Osteocyte (in vitro differentiated cells): ENCODE measurements at regions not wholly inside any gene's neighbourhood (a gene's known extent, or its start where the extent isn't known, plus 50 kb on each side); places are given as distances from the start of the nearest gene placed in this dataset.
A peak's percentile ranks its signal among the peaks of the same experiment; 100 is the strongest.

Experiments
- DNase-seq: peaks from one replicate; pipeline ENCODE4 v3.0.0; 2021; ENCODE audit warnings: mixed read lengths; ENCODE audit not compliant: unreplicated experiment; ENCODE audit errors: extremely low spot score
- H3K27ac Mint-ChIP-seq: one replicate; pipeline ENCODE4 v1.8.0; 2021; ENCODE audit warnings: mild to moderate bottlenecking, mixed read lengths; ENCODE audit not compliant: unreplicated experiment
- H3K27me3 Mint-ChIP-seq: one replicate; pipeline ENCODE4 v1.8.0; 2021; ENCODE audit warnings: mixed read lengths; ENCODE audit not compliant: unreplicated experiment
- H3K36me3 Mint-ChIP-seq: one replicate; pipeline ENCODE4 v1.8.0; 2021; ENCODE audit warnings: mixed read lengths; ENCODE audit not compliant: unreplicated experiment
- H3K4me1 Mint-ChIP-seq: one replicate; pipeline ENCODE4 v1.8.0; 2021; ENCODE audit warnings: mixed read lengths; ENCODE audit not compliant: unreplicated experiment
- H3K4me3 Mint-ChIP-seq: one replicate; pipeline ENCODE4 v1.8.0; 2021; ENCODE audit warnings: mild to moderate bottlenecking, moderate library complexity, mixed read lengths; ENCODE audit not compliant: unreplicated experiment
- H3K9me3 Mint-ChIP-seq: one replicate; pipeline ENCODE4 v1.8.0; 2021; ENCODE audit warnings: mixed read lengths; ENCODE audit not compliant: unreplicated experiment
- TF ChIP-seq, protein P1 (sequence below): fragments of 200-600 bp; sonication (generic); IDR thresholded peaks from 2 replicates; pipeline ENCODE4 v1.5.0; 2021; ENCODE audit warnings: antibody characterized with exemption, mild to moderate bottlenecking, moderate library complexity

DNA sequence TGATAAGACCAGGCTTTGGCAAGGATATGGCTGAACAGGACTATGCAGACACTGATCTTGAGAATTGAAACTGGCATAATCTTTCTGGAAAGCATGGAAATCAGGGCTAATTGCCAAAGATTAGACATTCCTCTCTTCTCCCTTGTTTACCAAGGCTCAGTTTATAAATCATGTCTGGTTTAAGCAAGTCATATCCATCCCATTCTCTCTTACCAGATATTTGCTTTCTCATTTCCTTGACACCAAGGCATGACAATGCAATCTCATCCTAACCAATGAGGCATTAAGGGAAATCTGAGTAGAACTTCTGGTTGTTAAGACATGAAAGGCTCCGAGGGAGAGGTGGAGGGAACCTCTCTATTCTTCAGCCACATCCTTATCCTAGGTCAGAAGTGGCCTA lies 110.3 kb upstream of the CEP85L start:
- H3K4me1 Mint-ChIP-seq, result no peaks in the 10 kb centered on the region
- H3K36me3 Mint-ChIP-seq, result no peaks in the 10 kb centered on the region
- DNase-seq, result no peak
- TF ChIP-seq, protein P1, sequence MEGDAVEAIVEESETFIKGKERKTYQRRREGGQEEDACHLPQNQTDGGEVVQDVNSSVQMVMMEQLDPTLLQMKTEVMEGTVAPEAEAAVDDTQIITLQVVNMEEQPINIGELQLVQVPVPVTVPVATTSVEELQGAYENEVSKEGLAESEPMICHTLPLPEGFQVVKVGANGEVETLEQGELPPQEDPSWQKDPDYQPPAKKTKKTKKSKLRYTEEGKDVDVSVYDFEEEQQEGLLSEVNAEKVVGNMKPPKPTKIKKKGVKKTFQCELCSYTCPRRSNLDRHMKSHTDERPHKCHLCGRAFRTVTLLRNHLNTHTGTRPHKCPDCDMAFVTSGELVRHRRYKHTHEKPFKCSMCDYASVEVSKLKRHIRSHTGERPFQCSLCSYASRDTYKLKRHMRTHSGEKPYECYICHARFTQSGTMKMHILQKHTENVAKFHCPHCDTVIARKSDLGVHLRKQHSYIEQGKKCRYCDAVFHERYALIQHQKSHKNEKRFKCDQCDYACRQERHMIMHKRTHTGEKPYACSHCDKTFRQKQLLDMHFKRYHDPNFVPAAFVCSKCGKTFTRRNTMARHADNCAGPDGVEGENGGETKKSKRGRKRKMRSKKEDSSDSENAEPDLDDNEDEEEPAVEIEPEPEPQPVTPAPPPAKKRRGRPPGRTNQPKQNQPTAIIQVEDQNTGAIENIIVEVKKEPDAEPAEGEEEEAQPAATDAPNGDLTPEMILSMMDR, result no peak
- H3K27me3 Mint-ChIP-seq, result peaks cover 33% of the 10 kb centered on the region
- no peaks in the 10 kb centered on the region for H3K9me3 Mint-ChIP-seq
- no peak overlapping the region for H3K27ac Mint-ChIP-seq
- no peak overlapping the region for H3K4me3 Mint-ChIP-seq

DNA sequence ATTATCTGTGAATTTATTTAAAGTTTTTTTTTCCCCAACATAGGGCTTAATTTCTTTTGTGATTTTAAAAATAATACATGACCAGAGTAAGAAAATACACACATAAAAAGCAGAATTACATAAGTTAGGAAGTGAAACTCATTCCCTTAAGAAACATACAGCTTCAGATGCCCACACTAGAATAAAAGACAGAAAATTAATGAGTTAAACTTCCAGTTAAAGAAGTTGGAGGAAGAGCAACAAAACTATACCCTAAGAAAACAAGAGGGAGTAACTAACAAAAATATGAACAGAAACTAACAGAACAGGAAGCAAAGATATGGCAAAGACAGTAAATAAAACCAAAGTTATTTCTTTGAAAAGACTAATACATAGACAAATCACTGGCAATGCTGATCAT lies 107.6 kb upstream of the CEP85L start:
- Mint-ChIP-seq H3K4me3 (no peak overlapping the region), H3K9me3 (no peaks in the 10 kb centered on the region), H3K27ac (no peak overlapping the region), H3K27me3 (peaks cover 30% of the 10 kb centered on the region), H3K4me1 (no peaks in the 10 kb centered on the region), H3K36me3 (no peaks in the 10 kb centered on the region)
- TF ChIP-seq, protein P1, result no peak
- DNase-seq, result no peak

DNA sequence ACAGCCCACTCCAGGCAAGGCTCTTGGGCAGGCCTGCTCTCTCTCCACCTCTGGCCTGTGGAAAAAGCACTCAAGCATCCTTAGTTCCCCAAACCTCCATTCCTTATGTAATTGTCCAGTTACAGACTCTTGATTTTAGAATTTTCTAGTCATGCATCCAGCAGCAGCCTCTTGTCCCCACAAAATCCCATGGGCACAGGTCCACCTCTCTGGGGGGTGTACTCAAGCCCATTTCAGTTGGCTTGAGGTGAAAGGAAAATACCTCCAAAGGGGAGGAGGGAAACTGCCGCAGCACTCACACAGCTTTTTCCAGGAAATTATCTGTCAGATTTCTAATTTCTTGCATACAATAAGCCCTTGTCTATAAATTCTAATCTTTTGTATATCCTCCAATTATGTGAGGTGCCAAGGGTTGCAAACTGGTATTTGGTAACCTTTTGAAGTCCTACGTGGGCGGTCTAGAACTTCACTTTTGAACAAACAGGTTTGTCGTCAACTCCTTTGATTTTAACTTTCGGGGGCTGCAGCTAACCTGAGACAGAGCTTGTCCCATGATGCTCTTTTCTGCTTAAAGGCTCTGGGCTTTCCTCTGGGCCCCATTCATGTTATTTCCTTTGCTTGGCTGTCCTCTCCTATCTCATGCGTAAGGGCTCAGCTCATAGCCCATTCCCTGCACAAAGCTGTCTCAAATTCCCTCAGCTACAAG lies 104.7 kb upstream of the CEP85L start:
- TF ChIP-seq, protein P1, result no peak
- Mint-ChIP-seq H3K4me1 (no peaks in the 10 kb centered on the region), H3K27me3 (peaks cover 28% of the 10 kb centered on the region), H3K4me3 (no peak overlapping the region), H3K36me3 (no peaks in the 10 kb centered on the region), H3K9me3 (no peaks in the 10 kb centered on the region), H3K27ac (no peak overlapping the region)
- DNase-seq, result peak; percentile 25

DNA sequence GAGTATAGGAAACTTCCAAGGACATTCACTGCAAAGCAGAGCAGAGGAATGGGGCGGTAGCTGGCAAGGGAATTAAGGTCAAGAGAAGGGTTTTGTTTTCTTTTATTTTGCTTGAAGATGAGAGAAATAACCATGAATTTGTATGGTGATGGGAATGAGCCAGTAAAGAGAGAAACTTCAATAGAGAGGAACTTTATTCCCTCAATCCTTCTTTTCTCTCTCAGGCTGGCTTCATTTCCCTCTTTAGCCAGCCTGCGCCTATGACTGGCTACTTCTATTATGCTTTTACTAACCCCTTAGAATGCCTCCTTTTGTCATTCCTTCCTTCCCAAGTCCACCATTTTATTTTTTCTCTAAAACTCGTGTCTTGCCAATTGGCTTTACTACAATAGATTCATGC lies 101.4 kb upstream of the CEP85L start:
- Mint-ChIP-seq H3K36me3 (no peaks in the 10 kb centered on the region), H3K4me1 (no peaks in the 10 kb centered on the region), H3K27me3 (peaks cover 15% of the 10 kb centered on the region), H3K4me3 (no peak overlapping the region), H3K9me3 (no peaks in the 10 kb centered on the region), H3K27ac (no peak overlapping the region)
- TF ChIP-seq, protein P1, result no peak
- no peak for DNase-seq

DNA sequence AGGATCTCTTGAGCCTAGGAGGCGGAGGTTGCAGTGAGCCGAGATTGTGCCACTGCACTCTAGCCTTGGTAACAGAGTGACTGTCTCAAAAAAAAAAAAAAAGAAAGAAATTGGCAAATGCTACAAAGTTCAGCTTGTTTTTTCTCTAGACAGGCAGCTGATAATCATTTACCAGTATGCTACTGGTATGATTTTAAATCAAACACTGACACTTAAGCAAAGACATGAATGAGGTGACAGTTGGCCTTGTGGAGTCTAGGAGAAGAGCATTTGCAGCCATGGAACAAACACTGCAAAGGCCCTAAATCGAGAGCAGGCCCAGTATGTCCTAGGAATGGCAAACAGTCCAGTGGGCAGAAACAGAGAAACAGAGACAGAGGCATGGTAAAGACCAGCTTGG lies 99.7 kb upstream of the CEP85L start:
- H3K36me3 Mint-ChIP-seq, result no peaks in the 10 kb centered on the region
- TF ChIP-seq, protein P1, result no peak
- no peaks in the 10 kb centered on the region for H3K4me1 Mint-ChIP-seq
- H3K27me3 Mint-ChIP-seq, result peaks cover 13% of the 10 kb centered on the region
- DNase-seq, result peak; percentile 21
- no peak overlapping the region for H3K27ac Mint-ChIP-seq
- no peaks in the 10 kb centered on the region for H3K9me3 Mint-ChIP-seq
- H3K4me3 Mint-ChIP-seq, result no peak overlapping the region
